SKM-1 treated with dmso at 0.1 percent for 144 hours (cell line): ENCODE measurements at regions not wholly inside any gene's neighbourhood (a gene's known extent, or its start where the extent isn't known, plus 50 kb on each side); places are given as distances from the start of the nearest gene placed in this dataset.

ENCODE experiments used
- DNase-seq: peaks from one replicate; lab custom pipeline; 2025; ENCODE audit not compliant: unreplicated experiment; lab: John Stamatoyannopoulos, UW

GRCh38 chr18:24819141-24819890, 358.9 kb downstream of the HRH4 start:
- no peak for DNase-seq

- DNase-seq: no peak
Measured at GRCh38 chr18:24825397-24825796, 365.0 kb downstream of the HRH4 start.

- DNase-seq: no peak
Measured at GRCh38 chr18:24826605-24827004, 366.2 kb downstream of the HRH4 start.

GRCh38 chr18:24827501-24827900, 367.1 kb downstream of the HRH4 start:
- DNase-seq: no peak

- no peak for DNase-seq
Measured at GRCh38 chr18:24831081-24831480, 370.6 kb downstream of the HRH4 start.

GRCh38 chr18:24831871-24832665, 371.6 kb downstream of the HRH4 start:
- no peak for DNase-seq

- DNase-seq: no peak
Measured at GRCh38 chr18:24835751-24836150, 375.3 kb downstream of the HRH4 start.

- no peak for DNase-seq
Measured at GRCh38 chr18:24837066-24837465, 376.6 kb downstream of the HRH4 start.

GRCh38 chr18:24840051-24840450, 379.6 kb downstream of the HRH4 start:
- no peak for DNase-seq

- DNase-seq: no peak
Measured at GRCh38 chr18:24840640-24841039, 380.2 kb downstream of the HRH4 start.

GRCh38 chr18:24841536-24841935, 381.1 kb downstream of the HRH4 start:
- no peak for DNase-seq

GRCh38 chr18:24843123-24843522, 382.7 kb downstream of the HRH4 start:
- DNase-seq: no peak

GRCh38 chr18:24846138-24846537, 385.7 kb downstream of the HRH4 start:
- DNase-seq: peak; percentile 50

GRCh38 chr18:24850532-24850931, 390.1 kb downstream of the HRH4 start:
- DNase-seq: no peak

GRCh38 chr18:24853076-24853475, 392.6 kb downstream of the HRH4 start:
- DNase-seq: no peak

GRCh38 chr18:24860978-24861680, 400.7 kb downstream of the HRH4 start:
- no peak for DNase-seq

GRCh38 chr18:24862201-24862816, 401.9 kb downstream of the HRH4 start:
- DNase-seq: no peak

GRCh38 chr18:24868311-24868710, 407.9 kb downstream of the HRH4 start:
- no peak for DNase-seq

GRCh38 chr18:24868760-24869237, 408.4 kb downstream of the HRH4 start:
- DNase-seq: no peak

- no peak for DNase-seq
Measured at GRCh38 chr18:24869285-24869684, 408.8 kb downstream of the HRH4 start.

GRCh38 chr18:24875286-24875685, 414.8 kb downstream of the HRH4 start:
- DNase-seq: no peak
